ENCODE measurements at regions not wholly inside any gene's neighbourhood (a gene's known extent, or its start where the extent isn't known, plus 50 kb on each side); places are given as distances from the start of the nearest gene placed in this dataset.
A peak's percentile ranks its signal among the peaks of the same experiment; 100 is the strongest.
"Not testable (repeated sequence)": the region's sequence is repeated elsewhere in the genome, so short reads cannot be mapped to it uniquely, and the experiment has no call there.

DNA sequence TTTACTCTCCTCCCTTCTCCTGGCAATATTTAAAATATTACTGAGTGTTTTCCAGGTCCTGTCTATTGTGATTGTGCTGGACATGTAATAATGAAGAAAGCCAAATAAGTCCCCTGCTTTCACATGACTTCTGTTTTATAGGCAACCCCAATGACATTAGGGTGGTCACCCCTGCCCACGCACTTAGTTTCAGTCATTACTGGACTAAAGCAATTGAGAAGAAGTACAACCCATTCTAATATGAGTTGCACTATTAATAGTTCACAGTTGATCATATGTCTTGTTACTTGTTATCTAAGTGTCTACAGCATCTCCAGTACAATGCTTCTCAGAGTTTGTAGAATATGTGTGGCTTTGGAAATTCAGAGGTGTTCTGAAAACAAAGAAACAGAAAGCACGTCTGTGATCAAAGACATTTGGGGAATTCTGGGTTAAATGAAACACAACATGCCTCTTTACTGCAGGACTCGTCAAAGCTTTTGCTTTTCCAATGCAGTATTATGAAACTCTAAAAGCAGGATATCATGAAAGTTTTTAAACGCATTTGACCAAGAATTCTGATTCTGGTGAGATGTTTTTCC, 789.5 kb downstream of the DHX35 start:
- H3K36me3 ChIP-seq, result no peaks in the 10 kb centered on the region
- peaks cover 0 to 31% (median 12%) of the 10 kb centered on the region in 12 donors for H3K9me3 ChIP-seq
- WGBS, 4 donors, result 81 to 90% (median 86%) methylated on average over 4 of the region's 4 CpGs
- H3K4me3 ChIP-seq, result no peak overlapping the region
- no peak for DNase-seq
- H3K4me1 ChIP-seq, result no peaks in the 10 kb centered on the region
- no peak overlapping the region for H3K27ac ChIP-seq
- TF ChIP-seq POLR2A (IDR thresholded peaks at IDR 0.05), result no peak
- TF ChIP-seq, protein P1, sequence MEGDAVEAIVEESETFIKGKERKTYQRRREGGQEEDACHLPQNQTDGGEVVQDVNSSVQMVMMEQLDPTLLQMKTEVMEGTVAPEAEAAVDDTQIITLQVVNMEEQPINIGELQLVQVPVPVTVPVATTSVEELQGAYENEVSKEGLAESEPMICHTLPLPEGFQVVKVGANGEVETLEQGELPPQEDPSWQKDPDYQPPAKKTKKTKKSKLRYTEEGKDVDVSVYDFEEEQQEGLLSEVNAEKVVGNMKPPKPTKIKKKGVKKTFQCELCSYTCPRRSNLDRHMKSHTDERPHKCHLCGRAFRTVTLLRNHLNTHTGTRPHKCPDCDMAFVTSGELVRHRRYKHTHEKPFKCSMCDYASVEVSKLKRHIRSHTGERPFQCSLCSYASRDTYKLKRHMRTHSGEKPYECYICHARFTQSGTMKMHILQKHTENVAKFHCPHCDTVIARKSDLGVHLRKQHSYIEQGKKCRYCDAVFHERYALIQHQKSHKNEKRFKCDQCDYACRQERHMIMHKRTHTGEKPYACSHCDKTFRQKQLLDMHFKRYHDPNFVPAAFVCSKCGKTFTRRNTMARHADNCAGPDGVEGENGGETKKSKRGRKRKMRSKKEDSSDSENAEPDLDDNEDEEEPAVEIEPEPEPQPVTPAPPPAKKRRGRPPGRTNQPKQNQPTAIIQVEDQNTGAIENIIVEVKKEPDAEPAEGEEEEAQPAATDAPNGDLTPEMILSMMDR (IDR thresholded peaks at IDR 0.05), result no peak
- peaks cover 0 to 7% (median 0%) of the 10 kb centered on the region in 9 donors for H3K27me3 ChIP-seq
- no peak for ATAC-seq
- intact Hi-C loops (cut with DNase I), result no loop called here

DNA sequence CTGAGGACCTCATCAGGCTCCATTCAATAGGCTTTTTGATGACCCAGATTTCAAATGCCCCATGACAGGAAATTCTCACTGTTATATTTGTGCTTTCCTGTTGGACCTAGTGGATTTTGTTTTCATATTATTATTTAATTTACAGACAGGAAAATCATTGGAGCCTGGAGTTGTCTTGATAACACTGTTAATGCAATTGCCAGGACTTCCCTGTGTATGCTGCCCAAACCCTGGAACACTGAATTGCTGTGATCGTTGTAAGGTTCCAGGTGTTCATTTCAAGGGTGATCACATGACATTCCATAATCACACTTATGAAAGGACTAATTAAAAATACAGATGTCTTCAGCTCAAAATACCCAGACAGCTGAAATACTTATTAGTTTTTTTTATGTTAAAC, 783.2 kb downstream of the DHX35 start:
- DNase-seq (peak in 2 of 5 donors; percentile 14 to 27), ATAC-seq (peak; percentile 63 to 99 (median 72))
- Histone ChIP-seq H3K27ac (no peak overlapping the region), H3K4me1 (peaks cover 0 to 12% (median 0%) of the 10 kb centered on the region in 12 donors), H3K9me3 (peaks cover 0 to 30% (median 12%) of the 10 kb centered on the region in 12 donors), H3K27me3 (peaks cover 0 to 8% (median 0%) of the 10 kb centered on the region in 9 donors), H3K4me3 (no peak overlapping the region), H3K36me3 (no peaks in the 10 kb centered on the region)
- intact Hi-C loops (cut with DNase I), result loop anchor here in 1 of 10 donors (10.0 kb wide), 1 partner anchor 49 kb away; no protein-coding TSS in a partner anchor
- TF ChIP-seq, protein P1 (IDR thresholded peaks at IDR 0.05), result no peak
- TF ChIP-seq POLR2A (IDR thresholded peaks at IDR 0.05), result no peak
- 45 to 66% (median 50%) methylated on average over 1 of the region's 1 CpG for WGBS, 4 donors

DNA sequence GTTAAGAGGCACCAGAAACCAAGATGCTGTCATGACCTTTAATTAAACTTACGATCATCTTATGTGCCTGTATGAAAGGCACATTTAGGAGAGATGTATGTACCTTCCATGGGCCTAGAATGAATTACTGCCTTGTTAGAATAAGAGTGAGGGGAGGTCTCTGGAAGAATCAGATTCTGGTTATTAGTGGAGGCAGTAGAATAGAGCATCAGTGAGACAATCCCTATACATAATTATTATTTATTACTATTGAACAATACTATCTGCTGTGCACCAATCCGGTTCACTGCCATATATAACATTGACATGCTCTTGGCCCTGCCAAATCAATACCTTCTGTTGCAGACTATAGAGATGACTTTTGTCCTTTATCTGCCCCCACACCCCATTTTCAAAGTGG, 776.5 kb downstream of the DHX35 start:
- H3K36me3 ChIP-seq, result no peaks in the 10 kb centered on the region
- DNase-seq (no peak), ATAC-seq (no peak)
- intact Hi-C loops (cut with DNase I), result no loop called here
- no peak for TF ChIP-seq POLR2A (IDR thresholded peaks at IDR 0.05)
- TF ChIP-seq, protein P1 (IDR thresholded peaks at IDR 0.05), result no peak
- peaks cover 0 to 17% (median 0%) of the 10 kb centered on the region in 9 donors for H3K27me3 ChIP-seq
- no peak overlapping the region for H3K27ac ChIP-seq
- H3K4me3 ChIP-seq, result no peak overlapping the region
- WGBS, 4 donors, result 84 to 97% (median 90%) methylated on average over 2 of the region's 2 CpGs
- H3K4me1 ChIP-seq, result no peaks in the 10 kb centered on the region
- H3K9me3 ChIP-seq, result no peaks in the 10 kb centered on the region

DNA sequence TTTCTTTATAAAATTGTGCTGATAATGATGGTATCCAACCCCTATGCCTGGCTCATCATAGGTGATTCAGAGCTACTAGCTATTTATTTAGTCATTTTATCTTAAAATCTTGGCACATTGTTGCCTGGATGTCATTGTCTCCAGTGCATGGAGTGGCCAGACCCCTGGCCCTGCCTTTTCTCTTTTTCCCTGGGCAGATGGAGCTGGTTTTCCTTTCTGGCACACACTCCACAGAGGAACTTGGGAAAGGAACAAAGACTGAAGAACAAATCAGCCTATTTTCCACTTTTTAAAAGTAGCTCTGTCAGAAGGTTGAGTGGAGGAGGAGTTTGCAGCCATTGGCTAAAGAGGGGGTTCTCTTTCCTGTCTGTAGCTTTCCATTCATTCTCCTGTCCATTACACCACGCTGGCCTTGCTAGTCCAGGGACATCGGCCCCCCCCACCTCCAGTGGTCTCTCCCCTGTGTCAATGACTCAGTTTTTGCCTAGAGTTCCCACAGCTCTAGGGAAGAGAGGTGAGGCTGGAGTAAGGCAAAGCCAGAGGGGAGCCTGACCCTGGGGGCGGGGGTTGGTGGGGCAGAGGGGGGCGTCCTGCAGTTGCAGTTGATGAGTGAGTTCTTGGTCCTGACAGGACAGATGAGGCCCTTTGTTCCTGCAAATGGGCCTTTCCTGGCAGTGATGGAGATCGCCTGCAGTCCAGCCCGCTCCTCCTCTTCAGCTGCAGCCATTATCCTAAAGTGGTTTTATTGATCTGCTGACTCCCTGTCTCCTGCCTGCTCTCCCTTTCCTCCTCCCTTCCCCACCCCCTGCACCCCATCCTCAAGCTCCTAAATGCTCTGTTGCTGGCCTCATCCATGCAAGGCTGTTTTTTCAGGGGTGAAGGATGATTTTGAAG, 774.5 kb downstream of the DHX35 start:
- DNase-seq, result no peak
- H3K4me3 ChIP-seq, result no peak overlapping the region
- 77 to 83% (median 81%) methylated on average over 5 to 6 of the region's 6 CpGs for WGBS, 4 donors

DNA sequence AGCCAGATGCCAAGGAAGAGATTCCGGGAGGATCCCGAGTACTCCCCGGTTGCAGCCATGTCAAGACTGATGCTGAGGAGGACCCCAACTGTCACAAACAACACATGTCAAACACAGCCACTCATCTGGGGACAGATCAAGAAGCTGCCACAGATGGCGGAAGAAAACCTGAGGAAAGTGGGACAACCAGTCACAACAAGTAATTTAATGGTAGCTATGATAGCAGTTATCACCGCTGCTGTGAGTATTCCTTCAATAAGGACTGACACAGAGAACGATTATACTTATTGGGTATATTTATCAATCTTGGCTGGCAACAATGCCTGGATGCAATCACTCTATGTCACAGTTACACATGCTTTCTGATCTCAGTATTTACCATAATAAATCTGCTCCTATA, 763.4 kb downstream of the DHX35 start:
- 93 to 97% (median 96%) methylated on average over 6 of the region's 6 CpGs for WGBS, 4 donors
- intact Hi-C loops (cut with DNase I), result not testable (repeated sequence)
- H3K9me3 ChIP-seq, result peaks cover 0 to 52% (median 25%) of the 10 kb centered on the region in 12 donors

More for the DNA sequence above, 774.5 kb downstream of the DHX35 start:
- no peak overlapping the region for H3K27ac ChIP-seq
- peaks cover 0 to 14% (median 0%) of the 10 kb centered on the region in 12 donors for H3K9me3 ChIP-seq
- no peak for TF ChIP-seq POLR2A (IDR thresholded peaks at IDR 0.05)
- TF ChIP-seq, protein P1 (IDR thresholded peaks at IDR 0.05), result no peak
- intact Hi-C loops (cut with DNase I), result no loop called here
- peaks cover 0 to 8% (median 0%) of the 10 kb centered on the region in 9 donors for H3K27me3 ChIP-seq
- H3K4me1 ChIP-seq, result no peaks in the 10 kb centered on the region
- no peaks in the 10 kb centered on the region for H3K36me3 ChIP-seq
- no peak for ATAC-seq

More for the DNA sequence above, 763.4 kb downstream of the DHX35 start:
- H3K4me3 ChIP-seq, H3K27ac ChIP-seq, H3K27me3 ChIP-seq, ATAC-seq, H3K4me1 ChIP-seq, DNase-seq, H3K36me3 ChIP-seq: not testable (repeated sequence)
